Retinal pigment epithelial cell (primary cell): ENCODE measurements at regions not wholly inside any gene's neighbourhood (a gene's known extent, or its start where the extent isn't known, plus 50 kb on each side); places are given as distances from the start of the nearest gene placed in this dataset.

Experiments used
- DNase-seq: peaks from one replicate; pipeline ENCODE4 v3.0.0-alpha.2; 2010; ENCODE audit warnings: low read depth
- H3K4me3 ChIP-seq: 2 replicates; pipeline ENCODE4 v1.5.1; 2011; ENCODE audit warnings: mild to moderate bottlenecking, low read length, control low read depth, moderate library complexity
- CTCF ChIP-seq: conservative IDR thresholded peaks from 2 replicates; pipeline ENCODE4 v1.5.1; 2011; ENCODE audit warnings: low read depth, low read length, control low read depth, inconsistent platforms

- DNase-seq, result no peak
- no peak overlapping the region for H3K4me3 ChIP-seq
- TF ChIP-seq CTCF, result no peak
Measured at GRCh38 chr7:3245077-3245476, 56.0 kb upstream of the SDK1 start.

GRCh38 chr7:3245721-3246120, 55.3 kb upstream of the SDK1 start:
- H3K4me3 ChIP-seq, result no peak overlapping the region
- no peak for DNase-seq
- no peak for TF ChIP-seq CTCF

GRCh38 chr7:3246127-3246526, 54.9 kb upstream of the SDK1 start:
- H3K4me3 ChIP-seq, result no peak overlapping the region
- no peak for TF ChIP-seq CTCF
- DNase-seq, result no peak

- DNase-seq, result no peak
- no peak for TF ChIP-seq CTCF
Measured at GRCh38 chr7:3246651-3247050, 54.4 kb upstream of the SDK1 start.

GRCh38 chr7:3250725-3251124, 50.3 kb upstream of the SDK1 start:
- H3K4me3 ChIP-seq, result no peak overlapping the region
- TF ChIP-seq CTCF, result no peak
- DNase-seq, result no peak

More at GRCh38 chr7:3246651-3247050, 54.4 kb upstream of the SDK1 start:
- no peak overlapping the region for H3K4me3 ChIP-seq
